Stimulated activated CD4-positive, alpha-beta T cell treated with anti-CD3 and anti-CD28 coated beads, Interleukin-4, amount 100 ng/mL, for 4 hours (primary cell): ENCODE measurements at regions not wholly inside any gene's neighbourhood (a gene's known extent, or its start where the extent isn't known, plus 50 kb on each side); places are given as distances from the start of the nearest gene placed in this dataset.

ENCODE experiments used
- DNase-seq, 2 experiments: peaks; one replicate each; pipeline ENCODE4 v3.0.0-alpha.2; 2020

GRCh38 chr6:144583614-144583954 is 298.4 kb downstream of the UTRN start:
- no peak for DNase-seq

- no peak for DNase-seq
These were observed 300.2 kb downstream of the UTRN start for GRCh38 chr6:144585217-144585814.

GRCh38 chr6:144586986-144587385 is 301.9 kb downstream of the UTRN start:
- no peak for DNase-seq

GRCh38 chr6:144588697-144589325 is 303.7 kb downstream of the UTRN start:
- DNase-seq = no peak

- no peak for DNase-seq
These were observed 305.4 kb downstream of the UTRN start for GRCh38 chr6:144590532-144590931.

GRCh38 chr6:144593392-144593791 is 308.3 kb downstream of the UTRN start:
- no peak for DNase-seq

- DNase-seq = no peak
These were observed 309.4 kb downstream of the UTRN start for GRCh38 chr6:144594585-144594984.

- DNase-seq = no peak
These were observed 310.1 kb downstream of the UTRN start for GRCh38 chr6:144595266-144595665.

GRCh38 chr6:144597511-144597910 is 312.4 kb downstream of the UTRN start:
- no peak for DNase-seq

GRCh38 chr6:144599615-144600014 is 314.5 kb downstream of the UTRN start:
- no peak for DNase-seq

GRCh38 chr6:144601221-144601620 is 316.1 kb downstream of the UTRN start:
- no peak for DNase-seq

- DNase-seq = peak in 1 of 2 experiments; percentile 5
These were observed 317.5 kb downstream of the UTRN start for GRCh38 chr6:144602523-144603180.

- no peak for DNase-seq
These were observed 320.9 kb downstream of the UTRN start for GRCh38 chr6:144606083-144606482.

GRCh38 chr6:144607998-144608735 is 323.0 kb downstream of the UTRN start:
- DNase-seq = no peak

GRCh38 chr6:144612811-144613210 is 327.7 kb downstream of the UTRN start:
- no peak for DNase-seq

- no peak for DNase-seq
These were observed 328.7 kb downstream of the UTRN start for GRCh38 chr6:144613859-144614258.

- no peak for DNase-seq
These were observed 330.7 kb downstream of the UTRN start for GRCh38 chr6:144615870-144616269.

GRCh38 chr6:144617191-144617590 is 332.1 kb downstream of the UTRN start:
- DNase-seq = no peak

GRCh38 chr6:144617708-144618107 is 332.6 kb downstream of the UTRN start:
- DNase-seq = no peak

- DNase-seq = no peak
These were observed 334.8 kb downstream of the UTRN start for GRCh38 chr6:144619966-144620365.

GRCh38 chr6:144621332-144621731 is 336.2 kb downstream of the UTRN start:
- no peak for DNase-seq

- no peak for DNase-seq
These were observed 339.1 kb downstream of the UTRN start for GRCh38 chr6:144624246-144624645.

- DNase-seq = no peak
These were observed 339.6 kb downstream of the UTRN start for GRCh38 chr6:144624716-144625115.

- DNase-seq = no peak
These were observed 345.7 kb downstream of the UTRN start for GRCh38 chr6:144630857-144631256.
